GM18498 (cell line): ENCODE measurements at regions not wholly inside any gene's neighbourhood (a gene's known extent, or its start where the extent isn't known, plus 50 kb on each side); places are given as distances from the start of the nearest gene placed in this dataset.
A peak's percentile ranks its signal among the peaks of the same experiment; 100 is the strongest.
"Not testable (repeated sequence)": the region's sequence is repeated elsewhere in the genome, so short reads cannot be mapped to it uniquely, and the experiment has no call there.

Source experiments
- ATAC-seq: cut with Tn5 transposase; IDR thresholded peaks from one replicate; pipeline ENCODE4 v1.9.1; 2021; ENCODE audit warnings: mild to moderate bottlenecking, moderate library complexity; ENCODE audit not compliant: unreplicated experiment

DNA sequence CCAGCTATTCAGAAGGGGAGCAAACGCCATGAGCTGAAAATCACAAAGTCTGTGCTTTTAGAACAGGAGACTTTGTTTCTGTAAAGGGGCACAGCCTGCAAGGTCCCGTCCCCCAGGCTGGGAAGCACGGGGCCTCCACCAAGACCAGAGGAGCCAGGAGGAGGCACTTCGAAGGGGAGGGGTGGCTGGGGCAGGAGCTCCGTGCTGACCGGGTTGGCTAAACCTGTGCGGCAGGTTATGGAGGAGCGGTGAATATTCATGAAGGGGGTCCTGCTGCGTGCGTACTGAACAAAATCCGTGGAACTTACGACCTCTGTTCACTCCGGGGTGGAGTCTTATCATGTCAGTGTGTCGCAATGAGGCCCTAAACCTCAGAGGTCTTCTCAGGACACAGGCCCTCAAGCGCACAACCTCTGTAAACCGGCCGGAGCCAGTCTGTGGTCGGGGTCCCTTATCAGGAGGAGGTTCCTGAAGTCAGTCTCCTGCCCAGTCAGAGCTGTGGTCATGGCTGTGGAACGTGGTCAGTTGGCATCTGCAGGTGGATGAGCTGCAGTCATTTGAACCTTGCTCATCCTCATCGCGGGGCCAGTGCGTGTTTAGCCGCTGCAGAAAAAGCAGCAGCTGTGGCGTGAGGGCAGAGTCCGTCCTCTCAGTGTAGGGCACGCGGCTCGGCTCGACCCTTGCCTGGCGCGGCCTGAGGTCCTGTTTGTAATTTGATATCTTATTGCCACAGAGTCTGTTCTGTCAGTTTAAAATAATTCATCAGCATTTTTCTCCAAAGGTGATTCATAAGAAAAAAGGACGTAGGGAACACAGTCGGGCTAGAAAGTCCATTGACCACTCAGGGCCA, 5507.7 kb upstream of the TPTE start:
- not testable (repeated sequence) for ATAC-seq

DNA sequence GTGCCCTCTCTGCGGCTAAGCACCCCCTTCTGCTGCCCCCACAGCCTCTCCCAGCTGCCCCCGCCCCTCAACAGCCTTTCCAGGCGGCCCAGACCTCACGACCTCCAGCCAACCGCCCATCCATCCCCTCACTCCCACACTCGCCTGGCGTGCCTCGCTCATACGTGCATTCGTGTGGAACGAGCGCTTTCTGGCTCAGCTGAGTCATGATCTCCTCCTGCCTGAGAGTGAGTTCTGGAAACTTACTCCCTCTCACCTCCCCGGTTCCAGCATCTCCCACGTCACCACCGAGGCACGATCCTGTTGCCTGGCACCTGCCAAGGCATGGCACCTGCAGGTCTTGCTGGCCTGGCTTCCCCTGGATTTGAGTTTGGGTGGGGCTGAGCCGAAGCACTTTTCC, 5506.2 kb upstream of the TPTE start:
- ATAC-seq, result not testable (repeated sequence)

DNA sequence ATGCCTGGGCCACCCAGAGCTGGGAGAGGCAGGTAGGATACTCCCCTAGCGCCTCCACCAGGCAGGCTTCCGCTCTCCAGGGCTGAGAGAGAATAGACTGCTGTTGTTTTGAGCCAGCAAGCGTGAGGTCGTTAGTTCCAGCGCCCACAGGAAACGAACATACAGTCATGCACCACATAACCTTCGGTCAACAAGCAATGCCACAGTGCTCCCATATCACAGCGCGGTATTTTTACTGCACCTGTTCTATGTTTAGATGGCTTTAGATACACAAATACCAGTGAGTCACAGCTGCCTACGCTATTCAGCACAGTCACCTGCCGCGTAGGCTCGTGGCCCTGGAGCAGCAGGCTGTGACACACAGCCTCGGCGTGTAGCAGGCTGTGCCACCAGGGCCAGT, 5502.3 kb upstream of the TPTE start:
- ATAC-seq, result peak; percentile 44

DNA sequence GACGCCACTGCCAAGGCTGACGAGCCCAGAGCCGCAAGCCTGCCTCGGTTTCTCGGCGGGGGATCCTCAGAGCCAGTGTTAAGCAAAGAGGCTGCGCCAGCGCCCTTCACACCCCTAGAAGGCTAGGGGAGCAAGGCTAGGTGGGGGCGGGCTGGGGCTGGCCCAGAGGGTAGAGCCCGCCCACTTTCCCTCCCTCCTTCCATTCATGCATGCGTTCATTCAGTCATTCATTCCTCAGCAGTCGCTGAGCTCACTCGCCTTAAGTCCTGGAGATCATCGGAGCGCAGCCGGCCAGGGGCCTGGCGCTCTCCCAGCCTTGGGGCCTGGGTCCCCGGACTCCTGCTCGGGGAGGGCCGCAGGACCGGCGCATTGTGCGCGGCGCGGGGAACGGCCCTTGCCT, 5499.6 kb upstream of the TPTE start:
- ATAC-seq, result peak; percentile 50

DNA sequence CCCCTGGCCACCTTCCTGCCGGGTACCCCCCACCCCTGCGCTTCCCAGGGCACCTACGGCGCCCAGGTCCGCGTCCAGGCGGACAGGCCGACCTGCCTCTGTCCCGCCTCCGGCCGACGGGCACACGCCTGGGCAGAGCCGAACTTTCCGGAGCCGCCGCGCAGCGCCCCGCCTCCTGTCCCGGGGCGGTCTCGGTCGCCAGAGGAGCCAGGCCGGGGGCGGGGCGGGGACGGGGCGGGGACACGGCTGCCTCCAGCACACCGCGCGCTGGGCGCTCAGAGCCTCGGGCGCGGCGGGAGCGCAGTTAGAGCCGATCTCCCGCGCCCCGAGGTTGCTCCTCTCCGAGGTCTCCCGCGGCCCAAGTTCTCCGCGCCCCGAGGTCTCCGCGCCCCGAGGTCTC, 5499.1 kb upstream of the TPTE start:
- peak; percentile 48 for ATAC-seq

DNA sequence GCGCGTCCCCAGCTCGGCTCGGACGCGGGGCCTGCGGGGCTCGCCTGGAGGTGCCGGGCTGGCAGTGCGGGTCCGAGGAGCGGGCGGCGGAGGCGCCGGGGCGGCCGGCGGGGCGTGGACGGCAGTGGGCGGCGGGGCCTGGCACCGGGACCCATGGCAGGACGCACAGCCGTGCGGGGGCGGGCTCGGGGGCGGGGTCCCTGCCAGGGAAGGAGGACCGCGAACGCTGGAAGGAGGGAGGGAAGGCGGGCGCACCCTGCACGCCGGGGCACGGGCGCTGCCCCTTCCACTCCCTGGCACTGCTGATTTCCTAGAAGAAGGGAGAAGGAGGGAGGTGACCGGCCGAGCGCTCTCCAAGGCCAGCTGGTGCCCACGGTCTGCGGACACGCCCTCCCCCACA, 5498.6 kb upstream of the TPTE start:
- ATAC-seq, result peak; percentile 28

DNA sequence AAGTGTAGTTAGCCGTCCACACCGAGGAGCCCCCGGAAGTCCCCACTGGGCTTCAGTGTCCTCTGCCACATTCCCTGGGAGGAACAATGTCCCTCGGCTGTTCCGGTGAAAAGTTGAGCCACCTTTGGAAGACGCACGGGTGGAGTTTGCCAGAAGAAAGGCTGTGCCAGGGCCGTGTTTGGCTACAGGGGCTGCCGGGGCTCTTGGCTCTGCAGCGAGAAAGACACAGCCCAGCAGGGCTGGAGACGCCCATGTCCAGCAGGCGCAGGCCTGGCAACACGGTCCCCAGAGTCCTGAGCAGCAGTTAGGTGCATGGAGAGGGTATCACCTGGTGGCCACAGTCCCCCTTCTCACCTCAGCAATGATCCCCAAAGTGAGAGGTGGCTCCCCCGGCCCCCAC, 5486.2 kb upstream of the TPTE start:
- ATAC-seq, result not testable (repeated sequence)

DNA sequence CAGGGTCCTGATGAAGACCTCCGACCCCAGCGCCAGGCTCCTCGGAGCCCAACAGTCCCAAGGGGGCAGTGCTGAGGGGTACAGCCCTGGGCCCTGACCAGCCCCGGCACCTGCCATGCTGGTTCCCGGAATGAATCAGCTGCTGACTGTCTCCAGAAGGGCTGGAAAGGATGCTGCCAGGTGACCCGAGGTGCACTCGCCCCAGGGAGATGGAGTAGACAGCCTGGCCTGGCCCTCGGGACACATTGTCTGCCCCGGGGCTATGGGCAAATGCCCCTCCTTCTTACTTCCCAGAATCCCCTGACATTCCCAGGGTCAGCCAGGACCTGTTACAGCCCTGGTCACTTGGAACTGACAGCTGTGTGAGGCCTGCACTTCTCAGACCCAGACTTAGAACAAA, 5485.8 kb upstream of the TPTE start:
- ATAC-seq, result not testable (repeated sequence)

DNA sequence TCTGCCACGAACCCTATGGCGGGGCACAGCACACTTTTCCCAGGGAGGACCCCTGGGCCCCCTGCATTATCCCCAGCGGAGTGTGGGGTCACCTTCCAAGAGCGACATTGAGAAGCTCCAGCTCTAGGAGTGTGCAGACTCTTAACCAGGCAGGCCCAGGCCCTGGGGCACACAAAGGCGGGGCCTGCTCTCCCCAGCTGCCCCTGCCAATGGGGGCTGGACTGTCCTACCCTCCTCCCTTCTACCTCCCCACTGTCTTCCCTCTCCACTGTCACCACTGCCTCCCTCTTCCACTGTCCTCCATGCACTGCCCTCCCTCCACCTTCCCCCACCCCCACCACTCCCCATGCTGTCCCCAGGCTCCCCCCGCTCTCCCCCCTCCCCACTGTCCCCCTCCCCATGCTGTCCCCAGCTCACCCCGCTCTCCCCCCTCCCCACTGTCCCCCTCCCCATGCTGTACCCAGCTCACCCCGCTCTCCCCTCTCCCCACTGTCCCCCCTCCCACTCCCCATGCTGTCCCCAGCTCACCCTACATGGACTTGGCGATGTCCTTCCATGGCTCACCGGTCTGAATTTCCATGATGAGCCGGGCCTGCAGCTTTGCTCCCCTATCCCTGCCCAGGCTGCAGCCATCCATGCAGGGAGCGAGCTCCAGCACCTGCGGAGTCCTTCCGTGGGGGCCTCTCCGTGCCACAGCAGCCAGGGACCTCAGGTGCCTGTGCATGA, 5483.6 kb upstream of the TPTE start:
- not testable (repeated sequence) for ATAC-seq

DNA sequence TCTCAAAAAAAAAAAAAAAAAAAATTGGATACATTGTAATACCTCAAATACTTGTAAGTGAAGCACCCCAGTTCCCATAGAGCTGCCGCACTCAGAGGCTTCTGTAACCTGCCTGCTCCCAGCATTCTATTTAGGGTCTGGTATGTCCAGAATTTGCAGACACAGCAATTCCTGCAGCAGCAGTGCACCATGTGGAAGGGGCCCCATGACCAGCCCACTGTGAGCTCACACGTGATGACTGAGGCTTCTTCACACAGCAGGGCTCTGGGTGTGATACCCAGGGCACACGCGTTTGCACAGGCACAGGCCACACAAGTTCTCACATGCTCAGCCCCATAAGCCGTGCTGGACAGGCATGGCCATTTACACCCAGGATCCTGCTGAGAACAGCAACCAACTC, 5481.5 kb upstream of the TPTE start:
- ATAC-seq, result not testable (repeated sequence)

DNA sequence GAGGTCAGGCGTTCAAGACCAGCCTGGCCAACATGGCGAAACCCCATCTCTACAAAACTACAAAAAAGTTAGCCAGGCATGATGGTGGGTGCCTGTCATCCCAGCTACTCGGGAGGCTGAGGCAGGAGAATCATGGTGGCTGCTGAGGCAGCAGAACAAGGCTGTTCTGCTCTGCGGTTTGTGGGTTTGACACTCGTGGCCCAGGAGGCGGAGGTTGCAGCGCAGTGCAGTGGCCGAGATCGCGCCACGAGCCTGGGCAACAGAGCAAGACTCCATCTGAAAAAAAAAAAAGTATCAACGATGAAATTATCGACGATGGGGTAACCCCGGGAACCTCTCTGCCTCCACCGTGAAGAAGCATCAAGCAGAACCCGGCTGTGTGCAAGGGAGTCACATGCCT, 5478.8 kb upstream of the TPTE start:
- ATAC-seq, result not testable (repeated sequence)

DNA sequence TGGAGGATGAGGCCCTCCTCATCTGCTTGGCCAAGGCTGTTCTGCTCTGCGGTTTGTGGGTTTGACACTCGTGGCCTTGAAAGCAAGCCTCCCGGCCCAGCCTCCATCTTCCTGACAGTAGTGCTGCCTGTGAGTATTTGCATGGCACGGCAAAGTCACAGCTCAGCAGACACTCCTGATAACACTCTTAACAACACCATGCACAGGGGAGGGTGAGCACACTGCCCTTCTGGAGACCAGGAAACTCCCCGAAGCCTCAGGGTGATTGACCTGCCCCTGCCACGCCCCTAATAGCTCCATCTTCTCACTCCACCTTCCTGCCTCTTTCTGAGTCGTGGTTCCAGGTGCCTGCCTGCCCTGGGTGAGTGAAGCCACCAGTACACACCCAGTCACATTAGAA, 5476.6 kb upstream of the TPTE start:
- not testable (repeated sequence) for ATAC-seq

DNA sequence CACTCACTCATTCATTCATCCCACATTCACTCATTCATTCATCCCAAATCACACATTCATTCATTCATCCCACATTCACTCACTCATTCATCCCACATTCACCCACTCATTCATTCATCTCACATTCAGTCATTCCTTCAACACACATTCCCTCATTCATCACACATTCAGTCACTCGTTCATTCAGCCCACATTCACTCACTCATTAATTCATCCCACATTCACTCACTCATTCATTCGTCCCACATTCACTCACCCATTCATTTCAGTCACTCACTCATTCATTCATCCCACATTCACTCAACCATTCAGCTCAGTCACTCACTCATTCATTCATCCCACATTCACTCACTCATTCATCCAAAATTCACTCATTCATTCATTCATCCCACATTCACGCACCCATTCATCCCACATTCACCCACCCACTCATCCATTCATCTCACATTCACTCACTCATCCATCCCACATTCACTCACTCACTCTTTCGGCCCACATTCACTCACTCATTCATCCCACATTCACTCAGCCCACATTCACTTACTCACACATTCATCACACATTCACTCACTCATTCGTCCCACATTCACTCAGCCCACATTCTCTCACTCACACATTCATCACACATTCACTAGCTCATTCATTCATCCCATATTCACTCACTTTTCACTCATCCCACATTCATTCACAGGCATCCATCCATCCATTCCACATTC, 5469.9 kb upstream of the TPTE start:
- not testable (repeated sequence) for ATAC-seq

DNA sequence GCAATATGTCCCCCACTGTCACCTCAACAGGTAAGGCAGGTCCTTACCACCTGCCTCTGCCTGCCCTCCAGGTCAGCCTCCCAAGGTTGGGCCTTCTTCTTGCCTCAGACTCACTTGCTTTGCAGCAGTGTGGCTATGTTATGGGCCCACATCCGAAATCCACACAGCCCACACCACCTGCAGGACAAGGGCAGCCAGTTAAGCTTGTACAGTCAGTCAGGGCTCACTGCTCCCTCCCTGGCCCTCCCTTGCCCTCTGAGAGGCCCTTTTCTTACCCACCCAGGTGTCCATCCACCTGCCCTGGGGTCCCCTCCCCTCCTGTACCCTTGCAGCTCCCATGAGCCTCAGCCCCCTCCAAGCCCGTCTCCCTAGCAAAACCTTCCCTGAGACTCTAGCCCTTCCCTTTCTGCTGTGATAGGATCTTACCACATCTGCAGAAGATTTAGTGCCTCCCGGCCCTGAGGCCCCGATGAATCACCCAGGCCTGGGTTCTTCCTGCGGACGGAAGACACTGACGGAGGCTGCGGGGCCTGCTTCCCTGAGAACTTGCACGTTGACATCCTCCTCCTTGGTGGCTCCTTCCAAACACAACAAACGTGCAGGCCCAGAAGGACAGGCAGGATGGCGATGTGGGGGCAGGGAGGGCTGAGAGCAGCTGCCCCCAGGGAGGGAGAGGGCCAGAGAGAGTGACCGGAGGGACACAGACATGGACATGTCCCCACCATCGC, 5466.2 kb upstream of the TPTE start:
- not testable (repeated sequence) for ATAC-seq

DNA sequence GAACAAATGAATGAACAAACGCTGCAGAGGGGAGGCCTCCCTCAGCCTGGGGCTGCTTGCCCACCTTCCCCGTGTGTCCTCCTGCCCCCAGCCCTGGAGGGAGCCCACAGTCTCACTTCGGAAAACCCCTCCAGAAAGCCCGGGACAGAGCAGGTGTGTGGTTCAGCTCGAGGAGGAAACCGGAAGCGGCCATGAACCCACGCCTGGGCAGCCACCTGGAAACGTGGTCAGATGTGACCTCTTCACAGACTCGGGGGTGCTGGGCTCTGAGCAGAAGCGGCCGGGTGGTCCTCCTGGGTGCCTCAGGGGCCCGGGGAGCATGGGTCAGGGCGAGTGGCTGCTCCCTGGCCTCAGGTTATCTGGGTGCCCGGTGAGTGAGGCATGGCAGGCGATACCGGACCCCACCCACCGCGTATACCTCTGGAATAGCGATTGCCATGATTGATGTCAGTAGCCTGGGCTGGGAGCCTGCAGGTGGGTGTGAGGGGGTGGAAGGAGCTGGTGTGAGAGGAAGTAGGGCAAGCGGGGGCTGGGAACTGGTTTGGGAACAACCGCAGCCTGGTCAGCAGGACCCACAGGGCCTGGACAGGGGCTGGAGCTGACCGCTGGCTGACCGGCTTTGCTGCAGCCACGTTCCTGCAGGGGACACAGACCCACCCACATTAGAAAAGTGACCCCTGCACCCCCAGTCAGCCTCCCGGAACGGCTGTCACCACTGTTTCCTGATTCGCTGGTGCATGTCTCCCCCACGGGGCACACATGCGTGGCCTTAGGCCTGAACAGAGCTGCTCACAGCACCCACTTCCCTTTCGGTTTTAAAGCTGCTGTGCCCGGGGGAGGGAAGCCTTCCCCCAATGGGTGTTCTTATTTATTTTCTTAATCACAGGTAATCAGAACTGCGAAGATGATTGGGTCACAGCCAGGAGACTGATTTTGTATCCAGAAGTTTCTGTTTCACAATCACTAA, 5465.1 kb upstream of the TPTE start:
- not testable (repeated sequence) for ATAC-seq

DNA sequence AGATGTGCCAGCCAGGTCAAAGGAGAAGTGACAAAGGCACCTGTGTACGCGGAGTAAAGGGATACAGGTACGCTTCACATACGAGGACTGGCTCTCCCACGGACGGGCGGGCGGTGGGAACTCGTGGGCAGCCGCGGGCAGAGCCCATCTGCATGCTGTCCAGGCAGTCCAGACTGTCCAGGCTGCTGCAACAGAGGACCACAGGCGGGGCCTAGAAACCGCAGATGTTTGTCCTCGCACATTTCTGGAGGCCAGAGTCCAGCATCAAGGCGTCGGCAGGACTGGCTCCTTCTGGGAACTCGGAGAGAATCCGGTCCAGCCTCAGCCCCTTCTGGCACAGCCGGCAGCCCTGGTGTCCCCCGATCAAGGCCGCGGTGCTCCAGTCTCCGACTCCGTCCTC, 5464.3 kb upstream of the TPTE start:
- ATAC-seq, result not testable (repeated sequence)

DNA sequence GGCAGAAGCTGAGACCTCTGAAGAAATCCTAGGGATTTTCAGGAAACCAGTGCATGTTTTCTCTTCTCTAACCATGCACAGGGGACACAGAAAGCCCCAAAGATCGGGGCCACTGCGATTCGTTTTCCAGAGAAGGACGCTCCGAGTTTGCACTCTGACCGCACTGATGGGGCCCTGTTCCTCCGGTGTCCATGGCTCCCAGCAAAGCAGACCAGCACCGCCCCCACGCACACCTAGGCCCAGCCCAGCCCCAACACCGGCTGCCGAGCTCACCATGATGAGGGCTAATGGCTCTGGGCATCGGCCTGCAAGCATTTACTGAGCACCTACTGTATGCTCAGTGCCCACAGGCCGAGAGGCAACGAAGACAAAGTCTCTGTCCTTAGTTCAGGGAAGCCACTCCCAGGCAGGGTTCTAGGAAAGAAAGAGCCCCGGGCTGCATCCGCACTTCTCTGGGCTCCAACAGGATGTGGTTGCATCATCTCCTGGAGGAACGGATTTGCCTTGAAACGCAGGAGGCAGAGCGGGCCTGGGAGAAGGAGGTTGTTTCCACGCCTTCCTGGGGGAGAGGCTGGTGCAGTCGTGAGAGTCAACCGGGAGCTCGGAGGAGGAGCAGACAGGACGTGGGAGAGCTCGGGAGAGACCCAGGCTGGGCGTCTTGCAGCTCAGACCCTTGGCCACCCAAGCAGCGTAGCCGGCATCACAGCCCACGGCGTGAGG, 5460.9 kb upstream of the TPTE start:
- not testable (repeated sequence) for ATAC-seq

DNA sequence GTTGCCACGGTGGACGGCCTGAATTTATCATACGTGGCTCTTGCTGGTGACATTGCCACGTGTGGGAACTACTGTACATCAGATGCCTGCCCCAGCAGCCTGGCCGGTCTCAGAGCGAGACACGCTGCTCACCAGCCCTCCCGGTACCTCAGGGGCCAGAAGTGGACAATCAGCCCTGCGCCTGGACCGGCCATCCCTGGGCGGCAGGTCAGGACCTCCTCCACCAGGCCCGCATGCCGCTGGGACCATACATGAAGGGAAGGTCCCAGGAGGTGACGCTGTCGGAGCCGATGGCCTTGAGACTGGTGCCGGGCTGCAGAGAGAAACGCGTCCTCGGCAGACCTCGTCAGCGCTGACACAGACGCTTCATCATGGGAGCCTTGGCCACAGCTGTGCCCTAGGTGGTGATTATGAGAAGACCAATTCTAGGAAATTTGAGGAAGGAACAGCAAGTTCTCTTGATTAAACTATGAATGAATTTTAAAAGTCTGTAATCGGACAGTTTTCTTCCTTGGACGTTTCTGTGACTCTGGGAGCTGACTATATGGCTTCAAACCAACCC, 5456.7 kb upstream of the TPTE start:
- ATAC-seq, result not testable (repeated sequence)
